Myocyte (in vitro differentiated cells): ENCODE measurements at regions not wholly inside any gene's neighbourhood (a gene's known extent, or its start where the extent isn't known, plus 50 kb on each side); places are given as distances from the start of the nearest gene placed in this dataset.
"Not testable (repeated sequence)": the region's sequence is repeated elsewhere in the genome, so short reads cannot be mapped to it uniquely, and the experiment has no call there.

ENCODE experiments used
- DNase-seq: peaks from one replicate; pipeline ENCODE4 v3.0.0-alpha.2; 2012; ENCODE audit warnings: low read depth

GRCh38 chr1:5164158-5164557 lies 509.7 kb downstream of the AJAP1 start:
- no peak for DNase-seq

- DNase-seq: no peak
These were observed 507.0 kb downstream of the AJAP1 start for GRCh38 chr1:5161372-5161771.

- DNase-seq: no peak
These were observed 502.8 kb downstream of the AJAP1 start for GRCh38 chr1:5157175-5157574.

GRCh38 chr1:5156416-5157120 lies 502.2 kb downstream of the AJAP1 start:
- DNase-seq: no peak

GRCh38 chr1:5151511-5151910 lies 497.1 kb downstream of the AJAP1 start:
- DNase-seq: no peak

GRCh38 chr1:5150191-5150590 lies 495.8 kb downstream of the AJAP1 start:
- no peak for DNase-seq

GRCh38 chr1:5147806-5148205 lies 493.4 kb downstream of the AJAP1 start:
- DNase-seq: no peak

GRCh38 chr1:5142389-5142788 lies 488.0 kb downstream of the AJAP1 start:
- DNase-seq: no peak

GRCh38 chr1:5141750-5142149 lies 487.3 kb downstream of the AJAP1 start:
- no peak for DNase-seq

- no peak for DNase-seq
These were observed 486.6 kb downstream of the AJAP1 start for GRCh38 chr1:5140962-5141361.

- no peak for DNase-seq
These were observed 485.7 kb downstream of the AJAP1 start for GRCh38 chr1:5140136-5140535.

GRCh38 chr1:5129746-5130355 lies 475.4 kb downstream of the AJAP1 start:
- no peak for DNase-seq

GRCh38 chr1:5125208-5125607 lies 470.8 kb downstream of the AJAP1 start:
- DNase-seq: no peak

GRCh38 chr1:5120559-5120958 lies 466.1 kb downstream of the AJAP1 start:
- DNase-seq: no peak

- DNase-seq: no peak
These were observed 465.2 kb downstream of the AJAP1 start for GRCh38 chr1:5119366-5120234.

- DNase-seq: not testable (repeated sequence)
These were observed 464.4 kb downstream of the AJAP1 start for GRCh38 chr1:5118771-5119170.

GRCh38 chr1:5118292-5118691 lies 463.9 kb downstream of the AJAP1 start:
- DNase-seq: not testable (repeated sequence)

- no peak for DNase-seq
These were observed 457.2 kb downstream of the AJAP1 start for GRCh38 chr1:5111581-5111980.

- DNase-seq: no peak
These were observed 456.1 kb downstream of the AJAP1 start for GRCh38 chr1:5110508-5110907.

- no peak for DNase-seq
These were observed 455.2 kb downstream of the AJAP1 start for GRCh38 chr1:5109633-5110032.

- DNase-seq: no peak
These were observed 454.3 kb downstream of the AJAP1 start for GRCh38 chr1:5108740-5109139.

- no peak for DNase-seq
These were observed 451.3 kb downstream of the AJAP1 start for GRCh38 chr1:5105744-5106143.
